Occipital lobe (tissue), 1 donor: ENCODE measurements at regions not wholly inside any gene's neighbourhood (a gene's known extent, or its start where the extent isn't known, plus 50 kb on each side); places are given as distances from the start of the nearest gene placed in this dataset.

ENCODE experiments used
- DNase-seq: peaks from one replicate; lab custom pipeline; 2025; lab: John Stamatoyannopoulos, UW

GRCh38 chr18:14031053-14031452, 101.2 kb downstream of the ZNF519 start:
- no peak for DNase-seq

DNA sequence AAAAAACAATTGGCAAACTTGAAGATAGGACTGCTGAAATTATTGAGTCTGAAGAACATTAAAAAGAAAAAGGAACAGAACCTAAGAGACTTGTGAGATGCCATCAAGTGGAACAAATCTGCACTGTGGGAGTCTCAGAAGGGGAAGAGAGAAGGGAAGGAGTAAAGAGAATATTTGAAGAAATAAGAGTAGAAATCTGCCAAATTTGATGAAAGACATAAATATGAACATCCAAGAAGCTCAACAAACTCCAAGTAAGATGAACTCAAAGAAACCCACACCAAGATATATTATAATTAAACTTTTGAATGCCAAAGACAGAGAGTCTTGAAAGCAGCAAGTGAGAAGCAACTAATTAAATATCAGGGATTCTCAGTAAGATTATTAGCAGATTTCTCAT, 102.7 kb downstream of the ZNF519 start:
- DNase-seq: no peak

- no peak for DNase-seq
Measured at GRCh38 chr18:14026199-14026598, 106.0 kb downstream of the ZNF519 start.

- no peak for DNase-seq
Measured at GRCh38 chr18:14025306-14025940, 106.8 kb downstream of the ZNF519 start.

DNA sequence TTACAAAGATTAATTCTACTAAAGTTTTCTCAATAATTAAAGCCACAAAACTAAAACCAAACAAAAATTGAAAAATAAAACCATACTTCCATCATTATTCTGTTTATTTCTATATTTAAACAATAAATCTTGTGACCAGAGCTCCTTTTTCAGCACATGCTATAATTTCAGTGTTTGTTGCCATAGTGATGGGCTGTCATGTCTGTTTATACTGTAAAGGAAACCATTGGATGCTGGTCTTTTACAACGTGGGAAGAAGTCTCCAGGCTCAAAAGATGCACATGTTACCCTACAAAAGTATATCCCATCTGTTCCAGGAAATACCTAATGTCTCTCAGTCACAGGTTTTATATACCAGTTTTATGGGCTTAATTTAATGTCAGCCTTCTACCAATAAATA, 100.1 kb upstream of the MC2R start:
- no peak for DNase-seq

DNA sequence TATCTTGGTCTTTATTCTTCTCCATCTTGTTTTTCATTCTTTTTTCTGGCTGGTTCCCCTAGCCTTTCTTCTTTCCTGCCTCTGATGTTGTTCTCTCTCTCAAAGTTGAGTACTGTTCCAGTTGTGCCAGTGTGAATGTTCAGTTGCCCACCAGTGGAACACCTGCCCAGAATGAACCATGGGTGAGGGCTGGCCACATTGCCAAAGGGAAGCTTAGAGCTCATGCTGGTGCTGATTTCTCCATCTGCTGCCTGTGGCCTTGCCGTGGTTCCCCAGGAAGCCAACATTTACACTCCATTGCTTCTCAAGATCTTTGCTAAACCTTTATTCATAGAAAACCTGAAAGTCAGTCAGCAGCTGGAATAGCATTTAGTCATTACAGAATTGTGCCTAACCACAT, 99.1 kb upstream of the MC2R start:
- no peak for DNase-seq

DNA sequence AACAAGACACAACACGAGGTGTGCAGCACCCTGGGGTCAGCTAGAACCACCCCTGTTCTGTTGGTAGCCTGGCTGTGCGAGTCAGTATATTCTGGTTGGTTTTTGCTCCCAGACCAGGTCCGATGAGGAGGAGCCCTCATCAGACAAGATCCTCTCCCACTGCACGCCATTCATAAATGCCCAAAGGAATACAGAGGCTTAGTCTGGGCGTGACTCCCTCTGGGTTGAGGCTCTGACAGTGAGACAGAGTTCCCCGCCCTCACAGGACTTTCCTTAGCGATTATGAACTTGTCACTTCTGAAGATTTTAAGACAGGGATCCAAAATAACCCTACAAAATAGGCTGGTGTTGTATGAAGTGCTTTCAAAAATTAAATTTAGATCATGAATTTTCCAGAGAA, 85.5 kb upstream of the MC2R start:
- no peak for DNase-seq

GRCh38 chr18:13999231-13999630, 83.9 kb upstream of the MC2R start:
- DNase-seq: no peak

DNA sequence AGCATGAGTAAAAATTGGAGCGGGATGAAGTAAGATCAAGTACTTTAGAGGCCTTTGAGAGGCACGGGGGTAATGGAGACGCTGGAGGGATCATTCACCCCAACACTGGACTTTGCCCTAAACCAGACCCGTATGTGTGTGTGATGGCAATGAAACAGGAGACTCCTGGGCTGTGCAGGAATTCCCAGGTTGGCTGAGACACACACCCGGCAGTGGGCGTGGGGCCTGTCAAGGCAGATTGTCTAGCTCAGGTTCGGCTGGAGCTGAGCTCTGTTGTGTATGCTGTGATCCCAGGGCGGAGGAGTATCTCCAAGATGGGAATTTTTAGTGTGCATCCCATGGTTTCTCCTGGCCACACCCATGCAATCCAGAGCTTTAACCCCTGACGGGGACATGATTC, 83.2 kb upstream of the MC2R start:
- no peak for DNase-seq

GRCh38 chr18:13993730-13994129, 78.4 kb upstream of the MC2R start:
- DNase-seq: peak; percentile 6

DNA sequence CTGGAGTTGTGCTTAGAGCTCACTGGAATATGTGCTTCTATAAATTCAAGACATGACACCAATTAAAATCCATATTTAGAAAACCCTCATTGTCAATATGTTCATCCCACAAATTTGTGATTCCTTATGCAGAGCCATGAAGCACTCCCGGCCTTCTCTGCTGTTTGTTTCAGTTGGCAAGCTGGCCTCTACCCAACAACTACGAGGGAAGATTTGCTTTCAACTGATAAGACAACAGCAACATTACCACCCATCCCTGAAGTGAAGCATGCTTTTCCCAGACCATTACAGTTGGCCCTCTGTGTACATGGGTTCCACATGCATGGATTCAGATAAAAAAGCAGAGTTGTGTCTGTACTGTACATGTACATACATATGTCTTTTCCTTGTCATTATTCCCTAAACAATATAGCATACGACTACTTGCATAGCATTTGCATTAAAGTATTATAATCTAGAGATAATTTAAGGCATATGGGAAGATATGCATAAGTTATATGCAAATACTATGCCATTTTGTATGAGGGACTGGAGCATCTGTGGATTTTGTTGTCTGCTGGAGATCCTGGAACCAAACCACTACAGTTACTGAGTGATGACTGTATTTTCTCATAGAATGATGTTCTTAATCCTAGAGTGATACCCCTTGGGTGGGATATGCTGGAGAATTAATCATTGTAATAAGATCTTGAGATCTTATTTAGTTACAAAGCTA, 77.6 kb upstream of the MC2R start:
- no peak for DNase-seq

- DNase-seq: no peak
Measured at GRCh38 chr18:13989199-13989598, 73.9 kb upstream of the MC2R start.

- DNase-seq: no peak
Measured at GRCh38 chr18:13987956-13988355, 72.6 kb upstream of the MC2R start.

DNA sequence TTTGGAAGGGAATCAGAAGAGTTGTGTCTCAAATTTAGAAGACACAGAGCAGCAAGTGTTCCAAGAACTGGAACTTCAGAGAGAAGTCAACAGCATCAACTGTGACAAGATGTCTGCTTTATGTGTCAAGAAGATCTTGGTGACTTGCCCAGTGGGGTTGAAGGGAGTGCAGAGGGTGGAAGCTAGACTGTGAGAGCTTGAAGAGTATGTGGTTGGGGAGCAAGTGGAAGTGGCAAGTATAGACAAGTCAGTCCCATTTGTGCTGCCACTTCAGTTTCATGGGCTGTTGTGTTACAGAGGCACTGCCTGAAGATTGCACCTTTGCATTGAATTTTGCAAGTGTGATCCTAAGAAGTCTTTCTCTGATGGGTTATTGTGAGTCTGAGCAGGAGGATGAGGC, 68.7 kb upstream of the MC2R start:
- DNase-seq: no peak

DNA sequence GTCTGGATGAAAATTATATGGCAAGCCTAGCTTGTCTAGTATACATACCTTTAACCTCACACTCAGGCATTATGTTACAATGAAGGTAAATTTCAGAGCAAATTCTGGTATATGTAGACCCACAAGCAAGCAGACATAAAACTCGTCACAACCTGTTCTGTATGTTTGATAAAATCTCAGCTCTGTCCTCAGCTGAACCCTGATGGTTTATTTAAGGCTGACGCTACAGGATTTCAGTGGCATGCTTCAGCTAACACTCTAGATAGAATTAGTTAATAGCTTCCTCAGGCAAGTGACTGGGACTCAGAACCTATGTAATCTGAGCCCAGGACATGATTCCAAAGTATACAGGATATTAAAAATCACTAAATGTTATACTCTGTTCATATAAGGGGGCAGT, 68.2 kb upstream of the MC2R start:
- DNase-seq: no peak

DNA sequence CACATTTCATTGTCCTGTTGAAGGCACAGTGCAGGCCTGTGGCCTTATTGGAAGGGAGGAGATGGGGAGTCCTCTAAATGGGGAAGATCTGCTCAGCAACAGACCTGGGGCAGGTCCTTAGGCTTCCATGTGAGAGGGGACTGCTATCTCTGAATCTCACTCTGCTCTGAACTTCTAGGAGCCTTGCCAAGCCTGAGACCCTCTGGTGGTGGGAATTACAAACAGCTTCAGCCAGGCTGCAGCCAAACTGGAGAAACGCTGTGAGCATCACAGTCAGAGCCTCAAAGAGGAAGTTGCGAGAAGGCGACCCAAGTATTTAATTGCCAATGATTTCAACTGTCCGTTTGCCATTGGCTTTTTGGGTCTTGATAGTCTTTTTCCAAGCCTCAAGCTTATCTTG, 66.8 kb upstream of the MC2R start:
- DNase-seq: no peak

GRCh38 chr18:13973061-13973575, 57.8 kb upstream of the MC2R start:
- no peak for DNase-seq
